GM12878 (cell line): ENCODE measurements at regions not wholly inside any gene's neighbourhood (a gene's known extent, or its start where the extent isn't known, plus 50 kb on each side); places are given as distances from the start of the nearest gene placed in this dataset.

ENCODE experiments used
- ATAC-seq: fragments of 200-7000 bp; cut with Tn5 transposase; 3 replicates; pipeline ENCODE4 v1.9.1; 2020; ENCODE audit warnings: mild to moderate bottlenecking, moderate library complexity
- BruUV-seq: library from RNA; stranded (reverse); fragments of 400-500 nt; replicated peaks from 2 replicates; lab custom pipeline; 2021; lab: Mats Ljungman, UMichigan
- CTCF ChIA-PET: fragments of 300-600 bp; sonication (Branson Sonifier 250); formaldehyde crosslinking; extraction: SDS; loops from one replicate; lab custom pipeline; 2021; ENCODE audit warnings: inconsistent platforms; lab: Yijun Ruan, JAX
- POLR2A ChIA-PET: fragments of 350-600 bp; formaldehyde crosslinking; extraction: SDS; loops from one replicate; lab custom pipeline; 2021; ENCODE audit warnings: inconsistent platforms; lab: Charles Lee
- RAD21 ChIA-PET: fragments of 300-600 bp; sonication (Branson Sonifier 250); formaldehyde crosslinking; loops from one replicate; lab custom pipeline; 2023; ENCODE audit warnings: antibody characterized with exemption; ENCODE audit not compliant: unreplicated experiment; lab: Charles Lee
- SMC1A ChIA-PET: fragments of 300-600 bp; sonication (Branson Sonifier 250); formaldehyde crosslinking; loops from one replicate; lab custom pipeline; 2023; ENCODE audit not compliant: unreplicated experiment, uncharacterized antibody; lab: Charles Lee
- DNase-seq: peaks from one replicate; pipeline ENCODE4 v3.0.0-alpha.2; 2011; ENCODE audit warnings: low read depth, low spot score
- FAIRE-seq: peaks from 3 replicates; lab custom pipeline; 2011; peaks lifted over from hg19 to GRCh38; lab: Jason Lieb, UNC
- H2AFZ ChIP-seq: 2 replicates; pipeline ENCODE4 v1.6.0; 2011; ENCODE audit warnings: low read depth, low read length, control low read depth; ENCODE audit not compliant: control insufficient read depth
- H3K27ac ChIP-seq: 2 replicates; pipeline ENCODE4 v1.5.1; 2011; ENCODE audit warnings: control low read depth; ENCODE audit not compliant: control insufficient read depth, insufficient read depth
- H3K27me3 ChIP-seq, 2 experiments: replicated peaks in 1 of 2; 2 replicates each; pipeline versions ENCODE4 v1.6.0 to v1.6.1; 2011; ENCODE audit warnings: low read length in 1 of 2; ENCODE audit not compliant: control insufficient read depth in 2 of 2, insufficient read depth in 2 of 2
- H3K36me3 ChIP-seq, 2 experiments: 2 replicates each; pipeline ENCODE4 v1.5.1; 2011; ENCODE audit warnings: low read length in 1 of 2; ENCODE audit not compliant: control insufficient read depth in 2 of 2, insufficient read depth in 2 of 2
- H3K4me1 ChIP-seq: 2 replicates; pipeline ENCODE4 v1.6.1; 2011; ENCODE audit warnings: mild to moderate bottlenecking, low read length, moderate library complexity, mixed read lengths; ENCODE audit not compliant: control insufficient read depth, insufficient read depth
- H3K4me2 ChIP-seq: 2 replicates; pipeline ENCODE4 v1.6.0; 2011; ENCODE audit warnings: control low read depth; ENCODE audit not compliant: control insufficient read depth, insufficient read depth
- H3K4me3 ChIP-seq: fragments of 200-600 bp; sonication (generic); 2 replicates; pipeline ENCODE4 v1.5.1; 2016
- H3K79me2 ChIP-seq: 2 replicates; pipeline ENCODE4 v1.6.0; 2011; ENCODE audit warnings: low read length; ENCODE audit not compliant: control insufficient read depth, insufficient read depth
- H3K9ac ChIP-seq: 2 replicates; pipeline ENCODE4 v1.8.0; 2011; ENCODE audit warnings: low read length, control low read depth, mixed read lengths; ENCODE audit not compliant: control insufficient read depth, insufficient read depth
- H3K9me3 ChIP-seq: replicated peaks from 3 replicates; pipeline ENCODE4 v1.5.1; 2011; ENCODE audit warnings: mild to moderate bottlenecking, low read length; ENCODE audit not compliant: control insufficient read depth, insufficient read depth
- H4K20me1 ChIP-seq: 2 replicates; pipeline ENCODE4 v1.6.0; 2011; ENCODE audit not compliant: control insufficient read depth, insufficient read depth
- GATAD2B ChIP-seq: fragments of 450-650 bp; conservative IDR thresholded peaks from 2 replicates; pipeline ENCODE4 v1.6.1; 2017; ENCODE audit warnings: low read depth, mild to moderate bottlenecking, moderate library complexity
- POU2F2 ChIP-seq: IDR thresholded peaks from 3 replicates; pipeline ENCODE4 v1.6.1; 2011; ENCODE audit warnings: low read depth, mild to moderate bottlenecking, low read length, borderline replicate concordance
- ZBTB11 ChIP-seq: fragments of 450-650 bp; formaldehyde crosslinking; IDR thresholded peaks from 2 replicates; pipeline ENCODE4 v1.5.0; 2022; ENCODE audit warnings: mild to moderate bottlenecking, missing genetic modification characterization
- WGBS: methylation state at CpG from one replicate; pipeline ENCODE4 v1.1.6; 2016; ENCODE audit warnings: low lambda C conversion rate; ENCODE audit not compliant: insufficient replicate concordance, insufficient coverage; ENCODE audit errors: missing lambda C conversion rate; 5-methylcytosine and 5-hydroxymethylcytosine counted together
- in situ Hi-C: fragments of 300-500 bp; cut with MboI; formaldehyde crosslinking; loops from 9 replicates; pipeline ENCODE4 v1.14.3; 2018; ENCODE audit warnings: mixed read lengths
- intact Hi-C: fragments of 100-400 bp; cut with micrococcal nuclease; formaldehyde crosslinking; loops from one replicate; pipeline ENCODE4 v1.14.2; 2022; ENCODE audit not compliant: unreplicated experiment

DNA sequence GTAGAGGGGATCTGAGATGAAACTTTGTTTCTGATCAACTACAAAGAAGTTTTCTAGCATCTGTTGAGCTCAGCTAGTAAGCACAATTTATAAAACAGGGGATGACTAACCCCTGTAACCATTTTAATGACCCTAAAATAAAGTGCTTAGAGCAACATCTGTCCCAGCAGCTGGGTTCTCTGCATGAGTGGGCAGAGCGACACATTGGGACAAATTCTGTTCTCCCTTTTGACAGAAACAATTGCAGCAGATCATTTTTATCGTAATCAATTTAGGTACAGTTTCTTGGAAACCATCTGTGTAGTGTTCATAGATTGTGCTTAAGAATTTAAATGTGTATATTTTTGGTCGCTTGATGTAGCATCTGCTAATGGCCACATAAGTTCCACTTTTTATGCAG is 678.0 kb downstream of the RNF144A start:
- BruUV-seq = no TSS peak
- Histone ChIP-seq H3K4me1 (peaks cover 5% of the 10 kb centered on the region), H2AFZ (no peak overlapping the region), H3K27ac (no peak overlapping the region), H3K4me3 (no peak overlapping the region), H3K27me3 (no peaks in the 10 kb centered on the region), H4K20me1 (no peaks in the 10 kb centered on the region), H3K9me3 (no peaks in the 10 kb centered on the region; the same call in 2 of the 3 replicates), H3K36me3 (no peaks in the 10 kb centered on the region), H3K9ac (no peak overlapping the region), H3K4me2 (no peak overlapping the region), H3K79me2 (no peaks in the 10 kb centered on the region)
- RAD21 ChIA-PET = interaction anchor here (0.7 to 2.3 kb wide), 7 partner anchors 10 to 171 kb away, joined by 3 to 11 read pairs (median 4); no protein-coding TSS in a partner anchor
- POLR2A ChIA-PET = no interaction called here
- WGBS = 17% methylated on average over 3 of the region's 3 CpGs
- ATAC-seq (peak; percentile 17; the same call in 2 of the 3 replicates), FAIRE-seq (no peak), DNase-seq (no peak)
- CTCF ChIA-PET = interaction anchor here (0.7 to 2.0 kb wide), 11 partner anchors 8 to 1159 kb away, joined by 3 to 8 read pairs (median 3); no protein-coding TSS in a partner anchor
- intact Hi-C loops (no loop called here), in situ Hi-C loops (no loop called here)
- TF ChIP-seq GATAD2B (no peak), POU2F2 (no peak), ZBTB11 (no peak)
- SMC1A ChIA-PET = interaction anchor here (0.7 to 2.3 kb wide), 21 partner anchors 10 to 172 kb away, joined by 3 to 7 read pairs (median 5); no protein-coding TSS in a partner anchor
